C4-2B (cell line): ENCODE measurements at regions not wholly inside any gene's neighbourhood (a gene's known extent, or its start where the extent isn't known, plus 50 kb on each side); places are given as distances from the start of the nearest gene placed in this dataset.

Source experiments
- H3K27ac ChIP-seq: fragments of 450-650 bp; 2 replicates; pipeline ENCODE4 v1.5.1; 2017
- ZFX ChIP-seq: fragments of 450-650 bp; IDR thresholded peaks from 2 replicates; pipeline ENCODE4 v1.6.1; 2017
- TF ChIP-seq, protein P1 (sequence below): fragments of 450-650 bp; conservative IDR thresholded peaks from 2 replicates; pipeline ENCODE4 v1.5.1; 2017; ENCODE audit warnings: mild to moderate bottlenecking

DNA sequence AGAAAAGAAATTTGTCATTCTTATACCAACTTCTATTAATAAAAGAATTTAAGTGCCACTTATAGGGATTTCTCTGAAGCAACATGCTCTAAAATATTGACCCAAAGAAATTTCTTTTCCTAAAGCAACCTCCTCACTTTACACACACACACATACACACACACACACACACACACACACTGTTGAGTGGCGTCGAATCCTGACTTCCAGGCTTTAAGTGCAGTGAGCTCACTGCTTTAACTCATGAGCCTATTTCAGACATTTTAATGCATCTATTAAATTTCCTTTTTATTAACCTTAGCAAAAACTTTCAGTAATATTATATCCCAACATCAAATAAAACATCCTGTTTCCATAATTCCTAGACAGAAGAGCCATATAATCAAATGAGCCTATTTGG lies 229.1 kb upstream of the ACVR2A start:
- TF ChIP-seq ZFX: no peak
- TF ChIP-seq, protein P1, sequence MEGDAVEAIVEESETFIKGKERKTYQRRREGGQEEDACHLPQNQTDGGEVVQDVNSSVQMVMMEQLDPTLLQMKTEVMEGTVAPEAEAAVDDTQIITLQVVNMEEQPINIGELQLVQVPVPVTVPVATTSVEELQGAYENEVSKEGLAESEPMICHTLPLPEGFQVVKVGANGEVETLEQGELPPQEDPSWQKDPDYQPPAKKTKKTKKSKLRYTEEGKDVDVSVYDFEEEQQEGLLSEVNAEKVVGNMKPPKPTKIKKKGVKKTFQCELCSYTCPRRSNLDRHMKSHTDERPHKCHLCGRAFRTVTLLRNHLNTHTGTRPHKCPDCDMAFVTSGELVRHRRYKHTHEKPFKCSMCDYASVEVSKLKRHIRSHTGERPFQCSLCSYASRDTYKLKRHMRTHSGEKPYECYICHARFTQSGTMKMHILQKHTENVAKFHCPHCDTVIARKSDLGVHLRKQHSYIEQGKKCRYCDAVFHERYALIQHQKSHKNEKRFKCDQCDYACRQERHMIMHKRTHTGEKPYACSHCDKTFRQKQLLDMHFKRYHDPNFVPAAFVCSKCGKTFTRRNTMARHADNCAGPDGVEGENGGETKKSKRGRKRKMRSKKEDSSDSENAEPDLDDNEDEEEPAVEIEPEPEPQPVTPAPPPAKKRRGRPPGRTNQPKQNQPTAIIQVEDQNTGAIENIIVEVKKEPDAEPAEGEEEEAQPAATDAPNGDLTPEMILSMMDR: no peak
- H3K27ac ChIP-seq: no peak overlapping the region

DNA sequence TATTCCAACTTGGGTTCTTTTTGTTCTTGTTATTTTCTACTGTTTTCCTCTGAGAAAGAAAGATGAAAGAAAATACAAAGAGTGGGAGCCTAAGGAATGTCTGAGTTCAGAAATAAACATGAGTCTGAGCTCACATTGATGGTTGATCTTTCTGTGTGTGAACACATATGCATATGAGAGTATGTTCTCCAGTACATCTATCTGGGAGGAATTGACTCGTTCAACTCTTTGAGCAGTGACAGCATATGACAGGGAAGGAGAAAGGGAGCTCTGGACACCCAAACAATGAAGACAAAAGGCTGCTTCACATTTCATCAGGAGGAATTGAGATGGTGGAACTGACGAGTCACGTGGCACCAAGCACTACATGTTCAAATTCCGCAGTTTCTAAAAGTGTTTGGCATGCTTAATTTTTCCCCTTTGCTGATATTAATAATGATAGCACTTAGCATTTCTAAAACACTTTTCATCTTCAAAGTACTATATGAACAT lies 229.8 kb upstream of the ACVR2A start:
- no peak for TF ChIP-seq ZFX
- TF ChIP-seq, protein P1: no peak

DNA sequence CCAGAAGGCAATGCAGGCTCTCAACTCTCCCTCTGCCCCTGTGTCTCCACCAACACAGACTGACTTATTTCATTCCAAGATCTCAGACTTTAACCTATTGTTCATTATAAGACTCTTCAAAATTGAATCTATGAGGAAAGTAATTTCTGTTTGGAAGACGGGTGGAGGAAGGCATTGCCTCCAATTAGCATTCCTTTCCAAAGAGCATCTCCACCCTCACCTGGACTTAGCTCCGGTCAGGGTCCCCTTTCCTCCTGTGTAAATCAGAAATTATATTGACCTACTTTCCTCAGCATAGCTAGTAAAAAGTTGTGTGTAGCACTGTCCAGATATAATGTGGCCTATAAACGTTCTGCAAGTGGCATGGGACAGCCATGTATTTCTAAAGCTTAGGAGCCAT lies 230.4 kb upstream of the ACVR2A start:
- TF ChIP-seq, protein P1: no peak
- no peak for TF ChIP-seq ZFX
- no peak overlapping the region for H3K27ac ChIP-seq

More for the DNA sequence above, 229.8 kb upstream of the ACVR2A start:
- no peak overlapping the region for H3K27ac ChIP-seq

DNA sequence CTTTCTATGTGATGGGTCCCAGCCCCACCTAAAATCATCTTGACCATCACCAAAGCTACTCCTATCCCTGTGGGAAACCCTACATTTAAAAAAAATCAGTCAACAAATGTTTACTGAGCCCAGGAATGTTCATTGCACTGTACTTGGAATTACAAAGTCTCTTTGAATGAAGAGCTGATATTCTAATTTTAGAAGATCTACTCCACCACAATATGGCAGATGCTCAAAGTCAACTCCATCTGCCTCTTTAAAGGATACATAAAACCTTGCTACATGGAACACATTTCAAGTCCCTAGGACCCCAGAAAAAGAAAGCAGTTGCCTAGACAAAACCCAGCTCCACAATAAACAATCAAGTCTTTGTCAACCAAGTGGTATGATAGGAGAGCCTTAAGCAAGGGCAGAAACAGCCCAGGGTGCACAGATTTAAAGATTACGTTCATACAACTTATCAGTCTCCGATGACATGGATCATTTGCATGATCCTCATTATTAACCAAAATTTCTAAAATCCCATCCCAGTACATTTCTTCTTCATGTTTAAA lies 234.3 kb upstream of the ACVR2A start:
- TF ChIP-seq, protein P1: no peak
- no peak for TF ChIP-seq ZFX
- H3K27ac ChIP-seq: no peak overlapping the region

DNA sequence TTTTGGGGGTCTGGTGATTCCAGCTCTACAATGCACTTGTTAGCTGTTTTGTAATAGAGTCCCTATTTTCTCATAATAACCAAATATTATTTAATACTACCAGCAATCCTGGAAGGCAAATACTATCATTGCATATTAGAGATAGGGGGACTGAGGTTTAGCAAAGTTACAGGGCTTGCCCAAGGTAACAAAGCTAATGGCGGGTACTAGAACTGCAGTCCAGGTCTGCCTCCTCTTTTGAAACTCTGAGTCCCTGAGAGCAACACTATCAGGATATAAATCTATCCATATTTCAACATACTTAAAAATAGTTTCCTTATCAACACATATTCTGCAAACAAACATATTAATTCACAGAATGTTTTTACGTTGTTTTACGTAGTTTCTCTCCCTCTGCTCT lies 235.5 kb upstream of the ACVR2A start:
- no peak overlapping the region for H3K27ac ChIP-seq
- TF ChIP-seq, protein P1: no peak
- no peak for TF ChIP-seq ZFX

DNA sequence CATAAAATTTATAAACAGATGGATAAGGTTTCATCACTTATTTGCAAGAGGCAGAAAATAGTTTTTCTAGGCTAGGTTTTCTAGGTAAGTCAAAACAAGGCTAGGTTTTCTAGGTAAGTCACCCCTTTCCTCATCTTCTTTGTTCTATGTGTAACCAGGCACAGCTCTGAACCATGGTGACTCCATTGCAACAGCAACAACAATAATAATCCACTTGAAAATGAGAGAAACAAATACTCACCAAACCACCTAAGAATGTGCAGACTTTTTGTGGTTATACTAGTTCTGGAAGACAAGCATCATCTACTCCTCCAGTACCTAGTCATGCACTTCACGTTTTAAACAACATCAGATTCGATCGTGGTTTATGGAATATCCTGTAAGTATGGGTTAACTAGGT lies 237.4 kb upstream of the ACVR2A start:
- TF ChIP-seq, protein P1: no peak
- no peak for TF ChIP-seq ZFX
- H3K27ac ChIP-seq: no peak overlapping the region

DNA sequence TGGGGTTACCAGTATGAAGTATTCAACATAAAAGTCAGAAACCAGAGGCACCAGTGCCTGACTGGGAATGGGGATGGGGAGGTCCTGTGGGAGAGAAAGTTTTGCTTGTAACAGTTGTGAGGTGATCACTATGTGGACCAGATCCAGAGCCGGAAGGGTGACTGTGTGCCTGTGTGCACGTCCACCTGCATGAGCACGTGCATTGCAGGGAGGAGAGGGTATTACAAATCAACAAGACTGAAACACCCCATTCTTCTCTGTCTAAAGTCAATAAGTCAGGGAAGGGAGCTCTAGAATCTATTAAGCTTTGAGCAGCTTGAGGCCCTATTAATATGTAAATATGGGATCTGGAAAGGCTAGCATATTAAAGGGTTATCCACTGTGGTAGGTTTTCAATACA lies 241.0 kb upstream of the ACVR2A start:
- no peak for TF ChIP-seq ZFX
- TF ChIP-seq, protein P1: no peak
- H3K27ac ChIP-seq: no peak overlapping the region
